Amygdala (tissue), 56 donors: ENCODE measurements at regions not wholly inside any gene's neighbourhood (a gene's known extent, or its start where the extent isn't known, plus 50 kb on each side); places are given as distances from the start of the nearest gene placed in this dataset.
"Not testable (repeated sequence)": the region's sequence is repeated elsewhere in the genome, so short reads cannot be mapped to it uniquely, and the experiment has no call there.

Source experiments
- DNase-seq, 56 donors: peaks; one replicate each; lab custom pipeline; 2025; lab: John Stamatoyannopoulos, UW

GRCh38 chr1:74818241-74818640 lies 85.3 kb downstream of the TYW3 start:
- no peak for DNase-seq

DNA sequence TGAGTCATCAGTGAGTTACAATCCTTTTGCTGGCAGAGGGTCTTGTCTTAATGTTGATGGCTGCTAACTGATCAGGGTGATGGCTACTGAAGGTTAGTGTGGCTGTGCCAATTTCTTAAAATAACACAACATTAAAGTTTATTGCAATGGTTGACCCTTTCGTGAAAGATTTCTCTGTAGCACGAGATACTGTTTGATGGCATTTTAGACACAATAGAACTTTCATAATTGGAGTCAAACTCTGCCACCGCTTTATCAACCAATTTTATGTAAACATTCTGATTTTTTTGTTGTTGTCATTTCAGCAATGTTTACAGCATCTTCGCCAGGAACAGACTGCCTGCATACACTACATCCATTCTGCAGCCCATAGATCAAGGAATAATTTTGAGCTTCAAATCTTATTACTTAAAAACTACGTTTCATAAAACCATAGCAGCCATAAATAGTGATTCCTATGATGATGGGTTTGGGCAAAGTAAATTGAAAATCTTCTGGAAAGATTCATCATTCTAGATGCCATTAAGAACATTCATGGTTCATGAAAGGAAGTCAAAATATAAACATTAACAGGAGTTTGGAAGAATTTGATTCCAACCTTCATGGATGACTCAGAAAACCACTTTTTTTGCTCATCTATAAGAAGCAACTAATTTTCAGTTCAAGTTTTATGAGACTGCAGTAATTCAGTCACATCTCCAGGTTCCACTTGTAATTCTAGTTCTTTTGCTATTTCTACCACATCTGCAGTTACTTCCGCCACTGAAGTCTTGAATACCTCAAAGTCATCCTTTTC lies 85.9 kb downstream of the TYW3 start:
- DNase-seq: no peak

DNA sequence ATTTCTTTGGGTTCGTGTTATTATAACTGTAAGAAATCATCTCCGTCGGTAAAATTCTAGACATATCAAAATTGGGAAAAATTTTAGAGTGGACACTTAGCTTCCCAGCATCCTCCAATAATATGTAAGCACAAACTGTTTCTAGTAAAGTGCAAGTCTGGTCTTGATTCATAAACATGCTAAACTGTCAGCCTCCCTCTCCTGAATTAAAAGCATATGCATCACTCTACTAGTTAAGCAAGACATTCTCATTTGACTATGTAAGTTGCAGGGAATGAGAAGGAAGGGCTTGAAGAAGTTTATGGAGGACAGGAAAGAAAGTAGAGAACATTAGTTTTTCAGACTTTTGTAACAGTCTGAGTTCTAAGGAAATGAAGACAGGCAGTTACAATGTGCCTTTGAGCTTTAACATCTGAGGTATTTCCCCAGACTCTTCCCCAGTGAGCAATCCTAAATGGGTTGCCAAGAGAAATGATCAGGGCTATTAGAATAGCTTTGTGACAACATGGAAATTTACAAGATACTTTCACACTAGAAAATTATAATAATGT lies 90.0 kb downstream of the TYW3 start:
- DNase-seq: no peak

DNA sequence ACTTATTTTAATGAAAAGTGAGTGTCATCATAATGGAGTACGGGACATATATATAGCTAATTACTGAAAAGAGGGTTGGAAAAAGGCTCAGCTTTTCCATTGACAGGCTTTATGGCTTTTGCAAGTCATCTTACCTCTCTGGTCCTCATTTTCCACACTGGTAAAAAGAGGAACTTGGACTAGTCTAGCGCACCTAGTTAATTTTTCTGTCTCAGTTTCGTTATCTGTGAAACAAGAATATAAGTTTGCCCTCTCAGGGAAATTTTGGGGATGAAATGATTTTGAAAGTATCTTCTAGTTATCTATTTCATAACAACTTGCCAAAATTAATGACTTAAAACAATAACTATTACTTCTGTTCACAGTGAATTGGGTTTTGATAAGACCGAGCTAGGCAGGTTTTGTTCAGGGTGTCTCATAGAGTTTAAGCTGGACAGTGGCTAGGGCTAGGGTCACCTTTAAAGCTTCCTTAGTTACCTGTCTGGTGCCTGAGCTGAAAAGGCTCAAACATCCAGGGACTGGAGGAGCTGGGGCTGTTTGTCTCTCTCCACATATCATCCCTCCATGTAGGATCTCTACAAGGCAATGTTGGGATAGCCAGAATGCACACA lies 91.7 kb downstream of the TYW3 start:
- DNase-seq: no peak

DNA sequence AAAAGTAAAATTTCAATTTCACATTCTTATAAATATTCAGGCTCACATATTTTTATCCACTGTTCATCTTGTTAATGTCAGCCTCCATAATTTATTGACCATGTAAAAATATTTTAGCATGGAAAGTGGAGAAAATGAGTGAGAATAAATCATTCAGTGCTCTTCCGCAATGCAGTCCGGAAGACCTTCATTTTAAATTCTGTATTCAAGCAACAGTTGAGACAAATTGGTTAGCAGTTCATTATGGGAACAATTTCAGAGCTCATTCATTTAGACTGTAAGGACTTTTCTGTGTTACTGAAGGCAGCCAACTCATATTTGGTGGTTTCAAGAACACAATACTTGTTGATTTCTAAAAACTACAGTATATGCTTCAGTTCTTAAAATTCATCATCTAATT lies 97.8 kb downstream of the TYW3 start:
- DNase-seq: no peak

DNA sequence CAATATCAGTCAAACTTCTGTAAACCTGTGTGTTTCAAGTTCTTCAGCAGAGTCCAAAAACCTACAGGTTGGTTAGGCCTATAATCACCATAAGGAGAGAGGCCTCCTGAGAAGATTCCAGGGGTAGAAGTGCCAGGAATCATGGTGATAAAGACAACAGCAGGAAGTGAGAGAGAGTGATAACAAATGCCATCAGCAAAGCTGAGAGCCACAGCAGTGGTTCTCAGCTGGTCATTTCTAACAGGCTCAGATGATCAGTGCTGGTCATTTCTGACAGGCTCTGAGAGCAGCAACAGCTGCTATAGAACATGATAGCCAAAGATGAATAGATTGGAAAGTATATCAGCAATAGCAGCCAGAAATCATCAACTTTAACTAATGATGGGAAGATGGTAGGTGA lies 101.3 kb downstream of the TYW3 start:
- DNase-seq: no peak

DNA sequence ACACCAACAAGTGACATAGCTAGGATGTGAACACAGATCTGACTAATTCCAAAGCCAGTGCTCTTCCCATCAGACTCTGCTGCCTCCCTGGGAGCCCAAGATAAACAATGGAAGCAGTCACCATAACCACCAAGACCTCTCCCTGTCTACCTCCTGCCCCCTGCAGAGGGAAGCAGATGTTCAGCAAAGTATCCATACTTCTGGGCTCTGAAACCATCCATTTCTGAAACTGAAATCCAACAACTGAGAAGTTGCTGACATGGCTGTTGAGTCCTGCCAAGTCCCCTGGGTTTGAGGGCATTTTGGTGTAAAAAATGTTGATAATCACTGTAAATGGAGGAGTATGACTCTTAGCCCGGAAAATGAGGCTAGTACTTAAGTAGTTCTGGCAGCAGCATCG lies 102.1 kb downstream of the TYW3 start:
- DNase-seq: no peak

- DNase-seq: no peak
These were observed 109.8 kb downstream of the TYW3 start for GRCh38 chr1:74842726-74843125.

- DNase-seq: no peak
These were observed 114.8 kb downstream of the TYW3 start for GRCh38 chr1:74847715-74848114.

GRCh38 chr1:74853756-74854155 lies 120.8 kb downstream of the TYW3 start:
- DNase-seq: no peak

DNA sequence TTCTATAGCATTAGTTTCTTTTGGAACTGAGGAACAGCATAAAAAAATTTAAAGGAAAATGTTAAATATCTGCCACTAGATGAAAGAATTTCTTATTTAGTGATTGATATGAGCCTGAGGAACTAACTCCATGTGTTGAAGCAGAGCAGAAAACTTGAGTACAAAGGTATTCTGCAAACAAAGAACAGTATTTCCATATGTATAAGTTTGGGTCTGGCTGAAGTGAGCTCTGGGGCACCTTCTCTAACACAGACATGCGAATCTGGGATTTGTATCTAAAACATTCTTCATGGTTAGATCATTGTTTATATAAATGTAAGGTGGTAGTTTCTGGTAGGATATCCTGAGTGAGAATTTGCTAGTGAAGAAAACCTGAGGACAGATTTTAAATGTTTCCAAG lies 123.2 kb downstream of the TYW3 start:
- DNase-seq: no peak

- no peak for DNase-seq
These were observed 124.7 kb downstream of the TYW3 start for GRCh38 chr1:74857676-74858075.

GRCh38 chr1:74858136-74858535 lies 125.2 kb downstream of the TYW3 start:
- no peak for DNase-seq

DNA sequence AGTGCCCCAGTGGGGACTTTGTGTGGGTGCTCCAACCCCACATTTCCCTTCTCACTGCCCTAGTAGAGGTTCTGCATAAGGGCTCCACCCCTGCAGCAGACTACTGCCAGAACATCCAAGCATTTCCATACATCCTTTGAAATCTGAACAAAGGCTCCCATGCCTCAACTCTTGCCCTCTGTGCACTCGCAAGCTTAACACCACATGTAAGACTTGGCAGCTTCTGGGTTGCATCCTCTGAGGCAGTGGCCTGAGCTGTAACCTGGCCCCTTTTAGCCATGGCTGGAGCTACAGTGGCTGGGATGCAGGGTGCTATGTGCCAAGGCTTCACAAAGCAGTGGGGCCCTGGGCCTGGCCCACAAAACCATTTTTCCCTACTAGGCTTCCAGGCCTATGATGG lies 128.9 kb downstream of the TYW3 start:
- DNase-seq: no peak

DNA sequence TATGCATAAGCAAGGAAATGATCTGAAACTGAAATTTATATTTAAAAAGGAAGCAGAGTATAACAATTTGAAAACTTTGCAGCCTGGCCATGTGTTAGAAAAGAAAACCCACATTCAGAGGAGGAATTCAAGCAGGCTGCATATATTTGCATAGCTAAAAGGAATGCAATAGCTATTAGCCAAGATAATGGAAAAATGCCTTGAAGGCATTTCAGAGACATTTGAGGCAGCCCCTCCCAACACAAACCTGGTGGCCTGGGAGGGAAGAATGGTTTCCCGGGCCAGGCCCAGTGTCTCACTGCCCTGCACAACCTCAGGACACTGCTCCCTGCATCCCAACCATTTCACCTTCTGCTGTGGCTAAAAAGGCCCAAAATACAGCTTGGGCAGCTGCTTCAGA lies 136.8 kb downstream of the TYW3 start:
- no peak for DNase-seq

GRCh38 chr1:74877366-74877765 lies 144.4 kb downstream of the TYW3 start:
- DNase-seq: not testable (repeated sequence)

DNA sequence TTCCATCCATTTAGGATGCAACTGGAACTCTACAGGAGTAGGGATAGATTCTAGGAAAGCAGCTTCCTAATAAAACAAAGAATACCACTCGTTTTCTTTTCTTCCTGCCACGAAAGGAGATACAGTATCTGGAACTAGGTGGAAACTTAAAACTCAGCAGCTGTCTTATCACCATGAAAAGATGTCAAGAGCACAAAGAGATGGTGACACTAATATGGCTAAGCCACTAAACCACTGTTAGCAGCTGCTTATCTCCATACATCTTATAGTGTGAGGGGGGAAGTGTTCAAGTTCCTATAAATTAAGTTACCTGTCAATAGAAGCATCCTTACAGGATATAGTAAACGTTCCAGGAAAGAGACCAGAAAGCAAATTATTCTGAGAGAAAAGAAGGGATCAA lies 162.5 kb downstream of the TYW3 start:
- no peak for DNase-seq

DNA sequence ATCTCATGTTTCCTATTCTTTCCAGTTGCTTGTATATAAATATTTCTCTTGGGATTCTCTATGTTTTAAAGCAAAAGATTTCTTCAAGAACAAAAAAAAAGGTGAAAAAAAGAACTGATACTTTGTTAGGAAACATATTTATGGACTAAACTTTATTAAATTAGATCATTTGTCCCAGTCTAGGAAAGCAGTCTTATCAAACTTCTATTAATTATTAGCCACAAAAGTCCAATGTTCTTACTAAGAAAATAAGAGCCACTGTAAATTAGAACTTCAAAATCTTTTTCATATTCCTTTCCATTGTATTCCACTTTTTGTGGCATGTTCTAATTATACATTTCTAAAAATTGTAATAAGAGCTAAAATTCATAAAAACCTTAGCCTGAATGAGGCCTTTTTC lies 175.2 kb downstream of the TYW3 start:
- no peak for DNase-seq

DNA sequence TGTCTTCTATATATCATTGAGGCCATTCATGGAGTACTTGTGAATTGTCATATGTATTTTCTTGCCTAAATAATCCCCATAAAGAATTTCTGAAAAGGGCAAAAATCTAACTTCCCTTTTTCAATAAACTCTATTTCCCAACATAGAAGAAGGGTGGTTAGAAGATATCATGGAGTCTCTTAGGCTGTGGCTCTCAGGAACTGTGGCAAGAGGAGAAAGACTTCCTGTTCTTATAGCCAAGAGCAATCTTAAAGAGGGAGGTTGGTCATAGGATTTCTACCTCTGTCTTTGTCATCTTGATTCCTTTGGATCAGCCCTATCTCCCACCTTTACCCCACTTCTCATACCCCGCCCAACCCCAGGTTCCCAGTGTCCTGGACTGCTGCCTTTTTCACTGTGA lies 175.8 kb downstream of the TYW3 start:
- DNase-seq: no peak

DNA sequence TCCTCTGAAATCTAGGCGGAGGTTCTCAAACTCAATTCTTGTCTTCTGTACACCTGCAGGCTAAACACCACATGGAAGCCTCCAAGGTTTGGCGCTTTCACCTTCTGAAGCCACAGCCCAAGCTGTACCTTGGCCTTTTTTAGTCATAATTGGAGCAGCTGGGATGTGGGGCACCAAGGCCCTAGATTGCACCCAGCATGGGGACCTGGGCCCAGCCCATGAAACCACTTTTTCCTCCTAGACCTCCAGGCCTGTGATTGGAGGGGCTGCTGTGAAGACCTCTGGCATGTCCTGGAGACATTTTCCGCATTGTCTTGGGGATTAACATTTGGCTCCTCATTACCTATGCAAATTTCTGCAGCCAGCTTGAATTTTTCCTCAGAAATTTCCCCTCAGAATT lies 181.0 kb downstream of the TYW3 start:
- no peak for DNase-seq

DNA sequence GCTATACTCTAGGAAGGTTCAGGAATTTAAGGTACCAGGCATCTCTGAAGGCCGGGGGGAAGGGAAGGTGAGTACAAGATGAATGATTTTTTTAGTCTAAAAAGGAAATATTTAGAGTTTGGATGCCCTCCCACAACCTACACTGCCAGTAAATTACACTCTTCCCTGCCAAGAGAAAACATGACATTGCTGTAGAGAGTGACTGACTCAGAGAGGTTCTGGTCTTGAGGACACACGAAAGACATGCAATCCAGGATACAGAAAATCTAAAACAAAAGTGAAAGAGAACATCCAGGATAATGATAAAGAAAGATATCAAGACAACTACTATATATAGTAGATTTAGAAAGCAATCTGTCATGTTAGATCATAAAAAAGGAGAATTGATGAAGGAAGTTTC lies 200.5 kb downstream of the TYW3 start:
- DNase-seq: no peak

DNA sequence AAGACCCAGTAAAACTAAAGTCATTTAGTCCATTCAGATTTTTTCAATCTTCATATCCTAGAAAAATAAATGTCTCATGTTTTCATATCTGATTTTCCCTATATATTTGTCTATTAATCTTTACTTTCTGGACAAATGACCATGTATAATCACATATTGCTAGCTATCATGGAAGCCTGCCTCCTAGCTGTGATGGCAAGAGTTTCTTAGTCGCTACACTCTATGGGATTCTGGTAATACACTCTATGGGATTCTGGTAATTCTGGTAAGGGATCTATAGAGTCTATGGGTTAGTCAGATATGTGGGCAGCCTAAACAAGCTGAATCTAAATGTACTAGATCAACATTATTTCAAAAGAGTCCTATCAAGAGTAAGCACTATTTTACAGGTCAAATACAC lies 198.7 kb upstream of the LHX8 start:
- no peak for DNase-seq
